ENCODE measurements at regions not wholly inside any gene's neighbourhood (a gene's known extent, or its start where the extent isn't known, plus 50 kb on each side); places are given as distances from the start of the nearest gene placed in this dataset.
"Not testable (repeated sequence)": the region's sequence is repeated elsewhere in the genome, so short reads cannot be mapped to it uniquely, and the experiment has no call there.

GRCh38 chr1:55514571-55514970 lies 299.4 kb upstream of the USP24 start:
- H3K9me3 ChIP-seq (ENCODE audit: control insufficient read depth, low read length); H3K4me1 ChIP-seq (ENCODE audit: control insufficient read depth, insufficient read depth, low read length); intact Hi-C loops (cut with DNase I); DNase-seq; H3K27ac ChIP-seq (ENCODE audit: low read length); ATAC-seq; H3K4me3 ChIP-seq (ENCODE audit: low read length); H3K27me3 ChIP-seq (ENCODE audit: control insufficient read depth, insufficient read depth): not testable (repeated sequence)
- WGBS, result 69% methylated on average over 4 of the region's 4 CpGs

GRCh38 chr1:55512466-55512865 lies 297.3 kb upstream of the USP24 start:
- ATAC-seq (no peak), DNase-seq (no peak)
- no peaks in the 10 kb centered on the region for H3K9me3 ChIP-seq (ENCODE audit: control insufficient read depth, low read length)
- H3K27me3 ChIP-seq (ENCODE audit: control insufficient read depth, insufficient read depth), result no peaks in the 10 kb centered on the region
- 99% methylated on average over 2 of the region's 2 CpGs for WGBS
- no peak overlapping the region for H3K27ac ChIP-seq (ENCODE audit: low read length)
- H3K4me3 ChIP-seq (ENCODE audit: low read length), result no peak overlapping the region
- intact Hi-C loops (cut with DNase I), result no loop called here
- H3K4me1 ChIP-seq (ENCODE audit: control insufficient read depth, insufficient read depth, low read length), result no peaks in the 10 kb centered on the region

GRCh38 chr1:55507578-55507931 lies 292.4 kb upstream of the USP24 start:
- DNase-seq, result no peak
- no peak for ATAC-seq
- H3K27ac ChIP-seq (ENCODE audit: low read length), result no peak overlapping the region
- H3K4me1 ChIP-seq (ENCODE audit: control insufficient read depth, insufficient read depth, low read length), result no peaks in the 10 kb centered on the region
- H3K27me3 ChIP-seq (ENCODE audit: control insufficient read depth, insufficient read depth), result no peaks in the 10 kb centered on the region
- H3K4me3 ChIP-seq (ENCODE audit: low read length), result no peak overlapping the region
- 90% methylated on average over 2 of the region's 2 CpGs for WGBS
- intact Hi-C loops (cut with DNase I), result no loop called here
- no peaks in the 10 kb centered on the region for H3K9me3 ChIP-seq (ENCODE audit: control insufficient read depth, low read length)

- DNase-seq (no peak), ATAC-seq (no peak)
- Histone ChIP-seq H3K4me3 (ENCODE audit: low read length) (no peak overlapping the region), H3K4me1 (ENCODE audit: control insufficient read depth, insufficient read depth, low read length) (no peaks in the 10 kb centered on the region), H3K27ac (ENCODE audit: low read length) (no peak overlapping the region), H3K27me3 (ENCODE audit: control insufficient read depth, insufficient read depth) (no peaks in the 10 kb centered on the region), H3K9me3 (ENCODE audit: control insufficient read depth, low read length) (no peaks in the 10 kb centered on the region)
- 78% methylated on average over 6 of the region's 6 CpGs for WGBS
- intact Hi-C loops (cut with DNase I), result no loop called here
These were observed 291.8 kb upstream of the USP24 start for GRCh38 chr1:55506740-55507577.

GRCh38 chr1:55505326-55505725 lies 290.2 kb upstream of the USP24 start:
- Histone ChIP-seq H3K9me3 (ENCODE audit: control insufficient read depth, low read length) (no peaks in the 10 kb centered on the region), H3K4me3 (ENCODE audit: low read length) (no peak overlapping the region), H3K27ac (ENCODE audit: low read length) (no peak overlapping the region), H3K4me1 (ENCODE audit: control insufficient read depth, insufficient read depth, low read length) (no peaks in the 10 kb centered on the region), H3K27me3 (ENCODE audit: control insufficient read depth, insufficient read depth) (no peaks in the 10 kb centered on the region)
- DNase-seq (no peak), ATAC-seq (no peak)
- intact Hi-C loops (cut with DNase I), result no loop called here

- Histone ChIP-seq H3K27ac (ENCODE audit: low read length) (no peak overlapping the region), H3K27me3 (ENCODE audit: control insufficient read depth, insufficient read depth) (no peaks in the 10 kb centered on the region), H3K9me3 (ENCODE audit: control insufficient read depth, low read length) (no peaks in the 10 kb centered on the region), H3K4me3 (ENCODE audit: low read length) (no peak overlapping the region), H3K4me1 (ENCODE audit: control insufficient read depth, insufficient read depth, low read length) (no peaks in the 10 kb centered on the region)
- DNase-seq (peak in 2 of 3 donors; percentile 27 to 62), ATAC-seq (peak; percentile 51 to 60)
- 62% methylated on average over 4 of the region's 4 CpGs for WGBS
- intact Hi-C loops (cut with DNase I), result no loop called here
These were observed 289.2 kb upstream of the USP24 start for GRCh38 chr1:55504306-55504731.

- Histone ChIP-seq H3K4me3 (ENCODE audit: low read length) (no peak overlapping the region), H3K27ac (ENCODE audit: low read length) (no peak overlapping the region), H3K27me3 (ENCODE audit: control insufficient read depth, insufficient read depth) (no peaks in the 10 kb centered on the region), H3K9me3 (ENCODE audit: control insufficient read depth, low read length) (no peaks in the 10 kb centered on the region), H3K4me1 (ENCODE audit: control insufficient read depth, insufficient read depth, low read length) (no peaks in the 10 kb centered on the region)
- intact Hi-C loops (cut with DNase I), result no loop called here
- ATAC-seq (no peak), DNase-seq (no peak)
- WGBS, result 69% methylated on average over 2 of the region's 2 CpGs
These were observed 288.6 kb upstream of the USP24 start for GRCh38 chr1:55503663-55504305.

GRCh38 chr1:55500601-55501000 lies 285.4 kb upstream of the USP24 start:
- Histone ChIP-seq H3K27me3 (ENCODE audit: control insufficient read depth, insufficient read depth) (no peaks in the 10 kb centered on the region), H3K9me3 (ENCODE audit: control insufficient read depth, low read length) (no peaks in the 10 kb centered on the region), H3K4me3 (ENCODE audit: low read length) (no peak overlapping the region), H3K27ac (ENCODE audit: low read length) (no peak overlapping the region), H3K4me1 (ENCODE audit: control insufficient read depth, insufficient read depth, low read length) (no peaks in the 10 kb centered on the region)
- WGBS, result 95% methylated on average over 6 of the region's 6 CpGs
- DNase-seq (no peak), ATAC-seq (no peak)
- intact Hi-C loops (cut with DNase I), result no loop called here

- 53% methylated on average over 1 of the region's 1 CpG for WGBS
- DNase-seq, result no peak
- Histone ChIP-seq H3K27me3 (ENCODE audit: control insufficient read depth, insufficient read depth) (no peaks in the 10 kb centered on the region), H3K4me3 (ENCODE audit: low read length) (no peak overlapping the region), H3K9me3 (ENCODE audit: control insufficient read depth, low read length) (no peaks in the 10 kb centered on the region), H3K27ac (ENCODE audit: low read length) (no peak overlapping the region), H3K4me1 (ENCODE audit: control insufficient read depth, insufficient read depth, low read length) (no peaks in the 10 kb centered on the region)
- ATAC-seq, result no peak
- intact Hi-C loops (cut with DNase I), result no loop called here
These were observed 275.4 kb upstream of the USP24 start for GRCh38 chr1:55490547-55490946.

- 96% methylated on average over 1 of the region's 1 CpG for WGBS
- intact Hi-C loops (cut with DNase I), result no loop called here
These were observed 269.0 kb upstream of the USP24 start for GRCh38 chr1:55484173-55484572.

GRCh38 chr1:55483523-55483922 lies 268.4 kb upstream of the USP24 start:
- ATAC-seq, result no peak
- WGBS, result 82% methylated on average over 2 of the region's 2 CpGs
- no peaks in the 10 kb centered on the region for H3K9me3 ChIP-seq (ENCODE audit: control insufficient read depth, low read length)

More at GRCh38 chr1:55484173-55484572, 269.0 kb upstream of the USP24 start:
- H3K27me3 ChIP-seq (ENCODE audit: control insufficient read depth, insufficient read depth), result no peaks in the 10 kb centered on the region
- no peak for DNase-seq
- ATAC-seq, result no peak
- no peak overlapping the region for H3K4me3 ChIP-seq (ENCODE audit: low read length)
- H3K4me1 ChIP-seq (ENCODE audit: control insufficient read depth, insufficient read depth, low read length), result no peaks in the 10 kb centered on the region
- H3K27ac ChIP-seq (ENCODE audit: low read length), result no peak overlapping the region
- no peaks in the 10 kb centered on the region for H3K9me3 ChIP-seq (ENCODE audit: control insufficient read depth, low read length)

More at GRCh38 chr1:55483523-55483922, 268.4 kb upstream of the USP24 start:
- intact Hi-C loops (cut with DNase I), result no loop called here
- DNase-seq, result no peak
- Histone ChIP-seq H3K27me3 (ENCODE audit: control insufficient read depth, insufficient read depth) (no peaks in the 10 kb centered on the region), H3K4me3 (ENCODE audit: low read length) (no peak overlapping the region), H3K4me1 (ENCODE audit: control insufficient read depth, insufficient read depth, low read length) (no peaks in the 10 kb centered on the region), H3K27ac (ENCODE audit: low read length) (no peak overlapping the region)

All from right cardiac atrium (tissue), 5 donors.